ENCODE measurements at regions not wholly inside any gene's neighbourhood (a gene's known extent, or its start where the extent isn't known, plus 50 kb on each side); places are given as distances from the start of the nearest gene placed in this dataset.

- TF ChIP-seq CTCF (IDR thresholded peaks at IDR 0.05; ENCODE audit: low read depth, low read length): no peak
- H3K4me3 ChIP-seq (ENCODE audit: low read depth, low read length): no peak overlapping the region
Observed at GRCh38 chr4:27463816-27464215, 603.2 kb downstream of the STIM2 start.

GRCh38 chr4:27467351-27467750 lies 606.7 kb downstream of the STIM2 start:
- no peak overlapping the region for H3K4me3 ChIP-seq (ENCODE audit: low read depth, low read length)
- TF ChIP-seq CTCF (IDR thresholded peaks at IDR 0.05; ENCODE audit: low read depth, low read length): no peak

GRCh38 chr4:27472364-27472763 lies 611.7 kb downstream of the STIM2 start:
- no peak overlapping the region for H3K4me3 ChIP-seq (ENCODE audit: low read depth, low read length)
- no peak for TF ChIP-seq CTCF (IDR thresholded peaks at IDR 0.05; ENCODE audit: low read depth, low read length)

- no peak overlapping the region for H3K4me3 ChIP-seq (ENCODE audit: low read depth, low read length)
- TF ChIP-seq CTCF (IDR thresholded peaks at IDR 0.05; ENCODE audit: low read depth, low read length): no peak
Observed at GRCh38 chr4:27474691-27475090, 614.0 kb downstream of the STIM2 start.

GRCh38 chr4:27484216-27484615 lies 623.6 kb downstream of the STIM2 start:
- TF ChIP-seq CTCF (IDR thresholded peaks at IDR 0.05; ENCODE audit: low read depth, low read length): no peak
- H3K4me3 ChIP-seq (ENCODE audit: low read depth, low read length): no peak overlapping the region

GRCh38 chr4:27490315-27490714 lies 629.7 kb downstream of the STIM2 start:
- no peak overlapping the region for H3K4me3 ChIP-seq (ENCODE audit: low read depth, low read length)
- no peak for TF ChIP-seq CTCF (IDR thresholded peaks at IDR 0.05; ENCODE audit: low read depth, low read length)

- TF ChIP-seq CTCF (IDR thresholded peaks at IDR 0.05; ENCODE audit: low read depth, low read length): no peak
- H3K4me3 ChIP-seq (ENCODE audit: low read depth, low read length): no peak overlapping the region
Observed at GRCh38 chr4:27490766-27491165, 630.1 kb downstream of the STIM2 start.

Measured in WI38 (cell line).